Astrocyte of the spinal cord (primary cell): ENCODE measurements at regions not wholly inside any gene's neighbourhood (a gene's known extent, or its start where the extent isn't known, plus 50 kb on each side); places are given as distances from the start of the nearest gene placed in this dataset.

Experiments used
- DNase-seq: peaks from one replicate; pipeline ENCODE4 v3.0.0; 2011; ENCODE audit warnings: low read depth, low spot score
- H3K4me3 ChIP-seq: 2 replicates; pipeline ENCODE4 v1.5.1; 2011; ENCODE audit warnings: low read depth, mild to moderate bottlenecking, low read length, moderate library complexity
- in situ Hi-C: cut with HindIII; loops from 2 replicates; pipeline ENCODE4 v1.10.0; 2017; ENCODE audit warnings: low sequenced_read_pairs
- TF ChIP-seq, protein P1 (sequence below): IDR thresholded peaks from 2 replicates; pipeline ENCODE4 v1.5.1; 2012; ENCODE audit warnings: low read depth, mild to moderate bottlenecking, low read length, inconsistent platforms

DNA sequence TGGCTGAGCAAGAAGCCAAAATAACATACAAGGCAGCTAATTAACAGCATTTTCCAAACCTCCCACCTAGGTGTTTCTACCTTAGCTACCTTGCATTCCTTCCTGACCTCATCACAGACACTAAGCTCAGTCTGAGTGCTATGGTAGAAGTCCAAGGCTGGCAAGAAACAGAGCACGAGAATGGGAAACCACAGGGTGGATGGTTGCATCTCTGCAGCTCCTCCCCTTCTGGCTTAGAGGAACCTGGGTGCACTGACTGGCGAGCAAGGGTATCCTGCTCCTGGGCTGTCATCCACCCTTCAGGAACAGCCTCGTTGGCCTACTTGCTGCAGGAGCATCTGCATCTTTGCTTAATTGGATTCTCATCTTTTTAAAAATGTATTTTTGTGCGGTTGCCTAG, 73.1 kb upstream of the KIRREL3 start:
- TF ChIP-seq, protein P1, sequence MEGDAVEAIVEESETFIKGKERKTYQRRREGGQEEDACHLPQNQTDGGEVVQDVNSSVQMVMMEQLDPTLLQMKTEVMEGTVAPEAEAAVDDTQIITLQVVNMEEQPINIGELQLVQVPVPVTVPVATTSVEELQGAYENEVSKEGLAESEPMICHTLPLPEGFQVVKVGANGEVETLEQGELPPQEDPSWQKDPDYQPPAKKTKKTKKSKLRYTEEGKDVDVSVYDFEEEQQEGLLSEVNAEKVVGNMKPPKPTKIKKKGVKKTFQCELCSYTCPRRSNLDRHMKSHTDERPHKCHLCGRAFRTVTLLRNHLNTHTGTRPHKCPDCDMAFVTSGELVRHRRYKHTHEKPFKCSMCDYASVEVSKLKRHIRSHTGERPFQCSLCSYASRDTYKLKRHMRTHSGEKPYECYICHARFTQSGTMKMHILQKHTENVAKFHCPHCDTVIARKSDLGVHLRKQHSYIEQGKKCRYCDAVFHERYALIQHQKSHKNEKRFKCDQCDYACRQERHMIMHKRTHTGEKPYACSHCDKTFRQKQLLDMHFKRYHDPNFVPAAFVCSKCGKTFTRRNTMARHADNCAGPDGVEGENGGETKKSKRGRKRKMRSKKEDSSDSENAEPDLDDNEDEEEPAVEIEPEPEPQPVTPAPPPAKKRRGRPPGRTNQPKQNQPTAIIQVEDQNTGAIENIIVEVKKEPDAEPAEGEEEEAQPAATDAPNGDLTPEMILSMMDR = no peak
- in situ Hi-C loops = no loop called here
- no peak for DNase-seq

DNA sequence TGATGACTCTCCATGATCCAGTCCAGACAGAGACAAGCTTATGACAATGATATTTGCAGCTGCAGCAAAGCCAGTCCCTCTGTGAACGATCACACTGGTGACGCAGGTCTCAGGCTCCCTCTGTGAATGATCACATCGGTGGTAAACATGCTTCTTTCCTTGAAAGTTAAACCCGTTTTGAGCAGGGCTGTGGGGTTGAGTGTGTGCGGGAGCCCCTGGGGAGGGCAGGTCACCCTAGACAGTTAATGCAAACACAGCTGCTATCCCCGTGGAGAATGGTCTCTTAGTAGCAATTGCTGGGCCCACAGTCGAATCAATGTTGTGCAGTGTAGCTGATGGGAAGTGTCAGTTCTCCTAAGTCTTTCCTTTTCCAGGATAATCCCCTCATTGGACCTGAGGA, 71.0 kb upstream of the KIRREL3 start:
- no peak for DNase-seq
- in situ Hi-C loops = no loop called here
- no peak overlapping the region for H3K4me3 ChIP-seq
- TF ChIP-seq, protein P1 = no peak

More for the DNA sequence above, 73.1 kb upstream of the KIRREL3 start:
- no peak overlapping the region for H3K4me3 ChIP-seq

DNA sequence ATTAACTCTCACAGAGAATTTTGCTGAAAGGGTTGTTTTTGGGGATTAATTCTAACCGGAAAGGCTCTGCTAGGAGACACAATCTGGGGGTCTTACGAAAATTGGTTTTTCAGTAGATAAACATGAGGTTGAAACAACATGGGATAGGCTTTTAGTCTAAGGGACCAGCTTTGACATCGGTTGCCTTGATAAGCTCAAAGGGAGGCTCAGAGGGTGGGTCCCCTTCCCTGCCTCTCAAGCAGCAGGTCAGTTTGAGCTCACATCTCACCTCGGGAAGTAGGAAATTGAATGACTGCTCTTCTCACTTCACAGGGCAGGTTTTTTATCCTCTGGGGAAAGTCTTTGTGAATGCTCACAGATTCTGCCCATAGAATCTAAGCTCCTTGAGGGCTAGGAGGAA, 70.2 kb upstream of the KIRREL3 start:
- DNase-seq = no peak
- TF ChIP-seq, protein P1 = no peak
- no peak overlapping the region for H3K4me3 ChIP-seq
- in situ Hi-C loops = no loop called here

DNA sequence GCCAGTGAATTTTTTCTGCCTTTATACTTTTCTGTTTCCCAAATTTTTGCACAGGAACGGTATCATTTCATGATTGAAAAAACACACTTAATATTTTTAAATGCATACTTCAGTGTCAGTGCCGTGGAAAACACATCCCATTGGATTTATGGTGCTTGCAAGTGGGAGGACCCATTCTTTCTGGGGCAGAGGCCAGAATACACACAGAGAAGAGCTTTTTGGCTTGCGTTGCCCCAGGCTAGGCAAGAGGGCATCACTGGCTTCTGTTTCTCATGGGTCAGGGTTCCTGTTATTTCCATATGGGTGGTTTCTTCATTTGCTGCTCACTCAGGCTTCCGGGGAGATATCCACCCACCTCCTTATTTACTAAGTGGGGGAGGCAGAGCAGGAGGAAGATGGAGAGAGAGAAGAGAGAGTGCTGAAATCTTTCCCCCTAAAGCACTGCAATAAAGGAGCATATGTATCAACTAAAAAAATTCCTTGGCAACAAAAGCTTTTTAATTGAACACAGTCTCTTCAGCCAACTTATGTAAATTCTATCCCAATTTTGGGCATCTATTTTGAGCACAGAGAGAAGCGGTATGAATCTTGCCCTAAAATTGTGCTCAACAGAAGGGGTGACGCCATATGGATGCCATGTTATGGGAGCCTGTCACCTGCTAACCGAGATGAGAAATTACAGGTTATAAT, 66.0 kb upstream of the KIRREL3 start:
- TF ChIP-seq, protein P1 = no peak
- DNase-seq = no peak
- no peak overlapping the region for H3K4me3 ChIP-seq
- in situ Hi-C loops = no loop called here

DNA sequence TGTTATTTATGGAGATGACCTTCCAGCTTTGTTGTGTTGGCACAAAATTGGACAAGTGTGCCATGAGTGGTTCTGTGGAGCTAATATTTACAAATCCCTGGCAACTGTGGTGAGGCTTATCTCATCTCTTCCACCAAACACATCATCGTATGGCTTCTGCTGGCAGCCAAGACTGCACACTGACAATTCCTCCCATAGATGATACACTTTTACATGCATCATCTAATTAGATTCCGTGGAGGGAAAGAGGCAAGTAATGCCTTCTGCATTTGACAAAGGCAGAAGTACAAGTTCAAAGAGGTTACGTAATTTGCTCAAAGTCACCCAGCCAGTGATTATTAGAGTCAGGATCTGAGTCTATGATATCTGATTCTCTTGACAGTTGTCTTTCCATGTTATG, 62.7 kb upstream of the KIRREL3 start:
- TF ChIP-seq, protein P1 = no peak
- in situ Hi-C loops = no loop called here
- H3K4me3 ChIP-seq = no peak overlapping the region
- no peak for DNase-seq

DNA sequence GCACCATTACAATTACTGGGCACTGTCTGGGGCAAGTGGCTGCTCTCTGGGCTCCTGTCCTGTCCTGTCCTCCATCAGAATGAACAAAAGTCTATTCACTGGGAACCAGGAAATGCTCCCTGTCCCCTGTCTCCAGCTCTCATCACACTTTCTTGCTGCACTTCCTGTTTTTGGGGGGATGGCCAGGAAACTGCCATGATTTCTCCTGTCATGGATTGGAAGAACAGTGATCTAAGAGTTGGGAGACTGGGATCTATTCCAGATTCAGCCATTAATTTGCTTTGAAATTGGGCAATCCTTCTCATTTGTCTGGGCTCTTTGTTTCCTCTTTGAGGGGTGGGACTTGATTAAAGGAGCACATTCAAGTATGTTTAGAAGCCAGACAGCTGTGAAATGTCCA, 61.4 kb upstream of the KIRREL3 start:
- in situ Hi-C loops = no loop called here
- DNase-seq = no peak
- no peak overlapping the region for H3K4me3 ChIP-seq

More for the DNA sequence above, 61.4 kb upstream of the KIRREL3 start:
- TF ChIP-seq, protein P1 = no peak
